HPDE6-E6E7 (cell line): ENCODE measurements at regions not wholly inside any gene's neighbourhood (a gene's known extent, or its start where the extent isn't known, plus 50 kb on each side); places are given as distances from the start of the nearest gene placed in this dataset.
"Not testable (repeated sequence)": the region's sequence is repeated elsewhere in the genome, so short reads cannot be mapped to it uniquely, and the experiment has no call there.

ENCODE experiments used
- DNase-seq: peaks from one replicate; pipeline ENCODE4 v3.0.0; 2011; ENCODE audit warnings: missing footprints; ENCODE audit errors: extremely low spot score

- DNase-seq, result no peak
Observed at GRCh38 chr1:118461154-118461553, 276.1 kb upstream of the SPAG17 start.

- DNase-seq, result no peak
Observed at GRCh38 chr1:118459871-118460270, 274.8 kb upstream of the SPAG17 start.

GRCh38 chr1:118453856-118454255 lies 268.8 kb upstream of the SPAG17 start:
- DNase-seq, result not testable (repeated sequence)

- no peak for DNase-seq
Observed at GRCh38 chr1:118445156-118445555, 260.1 kb upstream of the SPAG17 start.

DNA sequence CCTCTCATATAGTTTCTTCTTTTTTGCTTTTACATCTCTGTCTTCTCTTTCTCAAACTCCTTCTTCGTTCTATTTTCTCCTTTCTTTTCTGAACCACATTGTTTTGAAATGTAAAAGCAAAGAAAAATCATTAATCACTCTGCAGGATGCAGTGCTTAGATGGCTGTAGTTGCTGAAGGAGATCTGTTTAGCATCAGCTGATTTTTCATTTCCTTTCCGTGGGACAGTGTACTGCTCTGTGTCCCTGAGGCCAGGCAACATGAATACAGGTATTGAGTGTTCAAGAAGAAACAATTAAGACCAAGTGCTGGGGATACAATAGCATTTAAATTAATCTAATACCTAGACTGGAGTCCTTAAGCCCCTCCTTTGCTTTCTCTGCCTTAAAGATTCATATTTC lies 257.2 kb upstream of the SPAG17 start:
- DNase-seq, result no peak

DNA sequence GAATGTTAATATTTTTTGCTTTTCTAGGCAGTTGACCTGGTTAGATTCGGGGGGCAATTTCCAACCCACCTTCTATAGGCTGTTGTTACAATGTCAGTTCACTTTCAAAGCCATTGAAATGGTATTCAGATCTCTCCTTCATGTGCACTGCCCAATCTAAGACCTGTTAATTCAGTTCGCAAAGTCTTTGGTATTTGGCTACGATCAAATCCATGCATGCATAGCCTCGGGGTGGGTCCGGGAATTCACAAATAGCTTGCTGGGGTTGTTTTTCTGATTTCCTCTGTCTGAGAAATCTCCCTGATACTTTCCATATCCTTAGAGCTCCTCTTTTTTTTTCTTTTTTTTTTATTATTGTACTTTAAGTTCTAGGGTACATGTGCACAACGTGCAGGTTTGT lies 252.6 kb upstream of the SPAG17 start:
- DNase-seq, result no peak

DNA sequence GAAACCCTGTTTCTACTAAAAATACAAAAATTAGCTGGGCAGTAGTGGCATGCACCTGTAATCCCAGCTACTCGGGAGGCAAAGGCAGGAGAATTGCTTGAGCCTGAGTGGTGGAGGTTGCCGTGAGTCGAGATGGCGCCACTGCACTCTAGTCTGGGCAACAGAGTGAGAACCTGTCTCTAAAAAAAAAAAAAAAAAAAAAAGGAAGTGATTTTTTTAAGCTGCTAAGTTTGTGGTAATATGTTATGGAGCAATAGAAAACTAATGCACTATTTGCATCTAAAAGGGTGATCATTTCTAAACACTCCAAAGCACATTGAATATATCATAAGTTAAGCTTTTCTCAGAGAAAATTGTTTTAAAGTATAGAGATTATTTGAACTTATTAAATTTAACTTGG lies 244.8 kb upstream of the SPAG17 start:
- DNase-seq, result no peak

DNA sequence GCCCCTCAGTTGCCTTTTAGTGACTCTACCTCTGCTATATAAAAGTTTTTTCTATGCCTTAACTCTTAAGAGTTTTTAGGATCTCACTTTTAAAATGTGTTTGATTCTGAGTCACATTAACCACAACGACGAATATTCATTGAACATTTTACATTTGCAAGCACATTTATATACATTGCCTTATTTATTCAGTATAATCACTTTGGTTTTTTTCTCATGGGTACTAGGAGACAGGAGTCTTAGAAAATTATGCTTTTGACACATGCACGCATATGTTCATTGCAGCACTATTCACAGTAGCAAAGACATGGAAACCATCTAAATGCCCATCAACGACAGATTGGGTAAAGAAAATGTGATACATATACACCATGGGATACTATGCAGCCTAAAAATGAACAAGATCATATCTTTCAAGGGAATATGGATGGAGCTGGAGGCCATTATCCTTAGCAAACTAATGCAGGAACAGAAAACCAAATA lies 236.9 kb upstream of the SPAG17 start:
- no peak for DNase-seq

- no peak for DNase-seq
Observed at GRCh38 chr1:118404024-118404423, 219.0 kb upstream of the SPAG17 start.

DNA sequence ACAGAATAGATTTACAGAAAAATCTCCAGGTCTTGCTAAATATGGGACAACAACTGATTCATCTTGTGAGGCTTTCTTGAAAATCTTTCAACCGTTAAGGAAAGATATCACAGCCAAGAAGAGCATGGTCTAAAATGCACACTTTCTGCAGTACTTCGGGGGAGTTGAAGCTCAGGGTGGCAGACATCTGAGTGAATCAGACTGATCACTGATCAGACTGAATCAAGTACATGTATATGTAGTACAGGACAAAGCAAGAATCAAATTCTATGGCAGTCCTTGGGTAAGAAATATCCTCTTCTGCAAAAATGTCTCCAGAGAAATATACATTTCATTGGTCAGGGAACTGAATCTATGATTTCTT lies 212.4 kb upstream of the SPAG17 start:
- DNase-seq, result no peak

DNA sequence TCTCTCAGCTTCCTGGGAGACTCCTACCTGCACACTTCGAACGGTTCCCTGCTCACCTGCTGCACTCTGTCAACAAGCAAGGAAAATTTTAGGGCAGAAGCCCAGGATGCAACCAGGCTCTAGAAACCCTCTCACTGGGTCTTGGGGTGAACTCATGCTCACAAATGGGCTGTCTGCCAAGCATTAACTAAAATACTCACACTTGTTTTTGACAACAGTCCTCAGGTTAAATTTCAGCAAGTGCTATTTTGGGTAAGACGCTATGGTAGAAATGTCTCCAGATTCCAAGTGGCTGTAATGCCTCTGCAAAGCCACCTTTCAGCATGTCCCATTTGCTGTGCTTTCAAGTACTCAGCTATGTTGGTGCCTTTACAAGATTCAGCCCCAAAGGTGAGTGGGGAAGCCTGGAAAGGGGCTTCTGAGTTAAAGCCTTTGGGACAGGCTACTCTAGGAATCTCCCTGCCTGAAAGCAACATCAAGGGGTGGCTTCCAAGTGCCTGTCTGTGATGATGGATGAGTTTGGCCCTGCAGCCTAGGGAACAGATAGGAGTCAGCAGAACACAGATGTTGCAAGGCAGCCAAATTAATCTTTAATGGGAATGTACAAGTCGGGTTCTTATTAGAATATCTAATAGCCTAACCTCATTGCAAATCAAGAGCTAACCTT lies 211.9 kb upstream of the SPAG17 start:
- no peak for DNase-seq

GRCh38 chr1:118396279-118396678 lies 211.3 kb upstream of the SPAG17 start:
- no peak for DNase-seq

- no peak for DNase-seq
Observed at GRCh38 chr1:118395430-118395991, 210.5 kb upstream of the SPAG17 start.

- no peak for DNase-seq
Observed at GRCh38 chr1:118390955-118391354, 205.9 kb upstream of the SPAG17 start.

DNA sequence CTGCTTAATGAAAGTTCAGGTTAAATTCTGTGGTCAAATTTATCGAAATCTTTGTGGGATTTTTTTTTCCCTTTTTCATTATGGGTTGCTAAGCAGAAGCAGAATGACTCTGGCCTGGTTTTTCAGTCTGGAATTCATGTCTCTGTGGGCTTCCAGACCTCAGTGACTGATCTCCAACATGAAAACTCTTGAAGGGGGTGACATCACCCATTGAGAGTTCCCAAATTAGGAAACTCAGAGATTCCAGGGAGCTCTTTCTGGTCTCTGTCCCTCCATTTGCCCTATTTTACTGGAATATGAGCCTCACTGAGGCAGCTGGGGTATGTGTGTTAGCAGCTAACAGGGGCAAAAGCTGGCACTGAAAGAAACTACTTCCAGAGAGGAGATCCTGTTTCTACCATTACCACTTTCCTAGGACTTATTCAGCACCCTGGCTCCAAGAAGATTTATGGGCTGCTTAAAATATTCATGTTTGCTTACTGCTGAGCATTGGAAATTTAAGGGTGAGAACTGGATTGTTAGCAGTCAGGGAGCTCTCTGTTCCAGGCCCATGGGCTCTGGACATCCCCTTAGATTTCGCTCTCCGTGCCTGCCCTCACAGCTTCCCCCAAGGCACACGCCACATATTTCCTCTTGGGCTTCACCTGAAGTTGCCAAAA lies 203.4 kb upstream of the SPAG17 start:
- DNase-seq, result no peak

DNA sequence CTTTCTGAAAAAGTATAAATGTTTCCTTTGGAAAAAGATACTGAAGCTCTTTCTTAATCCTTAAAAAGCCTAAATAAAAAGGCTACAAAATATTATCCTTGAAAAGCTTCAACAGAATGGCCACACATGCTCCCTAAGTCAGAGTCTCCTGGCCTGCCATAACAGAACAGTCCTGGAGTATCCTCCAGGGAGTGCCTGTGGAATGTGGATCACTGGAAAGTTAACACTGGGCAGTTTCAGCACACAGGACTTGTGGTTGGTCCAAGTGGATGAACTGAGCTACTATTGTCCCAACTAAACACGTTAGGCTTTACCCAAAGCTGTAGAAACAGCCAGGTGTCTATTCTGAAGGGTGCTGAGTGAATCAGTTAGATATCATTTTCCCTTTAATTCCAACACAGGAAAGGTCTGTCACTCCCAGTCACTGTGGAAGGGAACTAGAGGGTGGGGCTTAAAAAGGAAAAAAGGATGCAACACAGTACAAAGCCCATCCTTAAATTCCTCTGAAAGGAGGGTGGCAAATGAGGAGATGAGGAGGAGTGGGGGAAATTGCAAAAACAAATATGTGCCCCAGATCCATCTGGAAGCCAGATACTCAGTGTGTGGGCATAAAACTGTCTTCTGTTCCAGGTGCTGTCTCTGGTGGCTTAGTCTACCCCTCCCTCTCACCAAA lies 196.3 kb upstream of the SPAG17 start:
- no peak for DNase-seq

- DNase-seq, result not testable (repeated sequence)
Observed at GRCh38 chr1:118377183-118377582, 192.2 kb upstream of the SPAG17 start.

DNA sequence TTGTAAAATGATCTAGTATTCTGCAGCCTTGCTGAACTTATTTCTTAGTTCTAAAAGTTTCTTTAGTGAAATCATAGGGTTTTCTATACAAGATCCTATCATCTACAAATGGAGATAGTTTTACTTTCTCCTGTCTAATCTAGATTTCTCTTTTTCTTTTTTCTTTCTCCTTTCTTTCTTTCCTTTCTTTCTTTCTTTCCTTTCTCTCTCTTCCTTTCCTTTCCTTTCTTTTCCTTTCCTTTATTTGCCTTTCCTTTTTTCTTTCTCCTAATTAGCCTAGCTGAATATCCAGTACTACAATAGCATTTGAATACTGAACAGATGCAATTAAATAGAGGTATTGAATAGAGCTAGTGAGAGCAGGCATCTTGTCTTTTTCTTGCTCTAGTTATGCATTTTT lies 186.6 kb upstream of the SPAG17 start:
- DNase-seq, result no peak

- DNase-seq, result no peak
Observed at GRCh38 chr1:118370861-118371260, 185.8 kb upstream of the SPAG17 start.

- DNase-seq, result no peak
Observed at GRCh38 chr1:118366286-118366685, 181.3 kb upstream of the SPAG17 start.

- DNase-seq, result no peak
Observed at GRCh38 chr1:118364882-118365281, 179.9 kb upstream of the SPAG17 start.

GRCh38 chr1:118363396-118363795 lies 178.4 kb upstream of the SPAG17 start:
- no peak for DNase-seq

DNA sequence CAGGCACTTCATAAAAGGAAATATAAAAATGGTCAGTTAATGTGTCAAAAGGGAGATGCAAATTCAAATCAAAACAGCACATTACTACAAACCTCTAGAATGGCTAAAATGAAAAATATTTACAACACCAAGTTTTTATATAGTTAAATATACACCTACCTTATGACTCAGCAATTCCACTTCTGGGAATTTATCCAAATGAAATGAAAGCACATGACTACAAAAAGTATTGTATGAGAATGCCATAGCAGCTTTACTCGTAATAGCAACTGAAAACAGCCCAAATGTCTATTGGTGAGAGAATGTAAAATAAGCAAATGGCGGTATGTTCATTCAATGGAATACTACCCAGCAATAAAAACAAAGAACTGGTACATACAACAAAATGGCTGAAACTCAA lies 175.8 kb upstream of the SPAG17 start:
- DNase-seq, result no peak
